Testis (tissue), 2 donors: ENCODE measurements at regions not wholly inside any gene's neighbourhood (a gene's known extent, or its start where the extent isn't known, plus 50 kb on each side); places are given as distances from the start of the nearest gene placed in this dataset.

Experiments used
- POLR2A ChIP-seq: fragments of 450-650 bp; IDR thresholded peaks from one replicate; pipeline ENCODE4 v1.6.1; 2017; ENCODE audit warnings: antibody characterized with exemption, mild to moderate bottlenecking, moderate library complexity
- TF ChIP-seq, protein P1 (sequence below), 3 experiments: fragments of 450-650 bp in 2 of 3; fragments of 200-600 bp in 1 of 3; sonication (generic) in 1 of 3; IDR thresholded peaks; one replicate each; pipeline ENCODE4 v1.5.1; 2016 to 2019; ENCODE audit warnings: antibody characterized with exemption in 3 of 3, mild to moderate bottlenecking in 2 of 3, moderate library complexity in 1 of 3

DNA sequence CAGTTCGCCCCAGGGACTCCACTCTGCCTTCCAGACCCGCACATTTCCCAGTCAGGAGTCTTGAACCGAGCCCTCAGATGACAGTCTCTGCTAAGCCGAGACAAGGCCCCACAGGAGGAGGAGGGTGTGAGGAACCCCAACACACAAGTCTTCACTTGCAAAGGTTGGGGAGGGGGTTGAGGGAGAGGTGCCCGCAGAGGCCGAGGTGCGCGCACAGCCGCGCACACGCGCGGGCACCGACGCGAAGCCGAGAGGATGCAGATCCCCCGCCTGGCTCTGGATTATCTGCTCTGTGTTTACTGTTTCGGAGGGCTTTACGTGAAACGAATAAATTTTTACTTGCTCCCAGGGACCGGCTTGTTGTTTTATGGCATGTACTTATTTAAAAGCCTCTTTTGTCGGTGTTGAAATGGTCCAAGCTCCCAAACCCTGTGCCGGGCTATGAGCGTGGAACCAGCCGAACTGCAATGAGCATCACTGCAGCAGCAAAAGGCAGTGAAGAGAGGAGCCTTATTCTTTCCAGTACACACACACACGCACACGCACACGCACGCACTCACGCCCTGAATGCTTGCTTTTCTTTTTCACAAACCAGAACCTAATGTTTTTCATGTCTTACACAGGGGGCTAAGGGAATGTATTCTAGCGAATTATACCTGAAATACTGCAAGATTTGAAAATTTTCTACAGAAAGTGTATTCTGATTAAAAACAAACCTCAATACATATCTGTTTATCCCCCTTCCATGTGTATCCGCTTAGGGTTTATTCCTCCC, 297.7 kb downstream of the PARP8 start:
- TF ChIP-seq, protein P1, sequence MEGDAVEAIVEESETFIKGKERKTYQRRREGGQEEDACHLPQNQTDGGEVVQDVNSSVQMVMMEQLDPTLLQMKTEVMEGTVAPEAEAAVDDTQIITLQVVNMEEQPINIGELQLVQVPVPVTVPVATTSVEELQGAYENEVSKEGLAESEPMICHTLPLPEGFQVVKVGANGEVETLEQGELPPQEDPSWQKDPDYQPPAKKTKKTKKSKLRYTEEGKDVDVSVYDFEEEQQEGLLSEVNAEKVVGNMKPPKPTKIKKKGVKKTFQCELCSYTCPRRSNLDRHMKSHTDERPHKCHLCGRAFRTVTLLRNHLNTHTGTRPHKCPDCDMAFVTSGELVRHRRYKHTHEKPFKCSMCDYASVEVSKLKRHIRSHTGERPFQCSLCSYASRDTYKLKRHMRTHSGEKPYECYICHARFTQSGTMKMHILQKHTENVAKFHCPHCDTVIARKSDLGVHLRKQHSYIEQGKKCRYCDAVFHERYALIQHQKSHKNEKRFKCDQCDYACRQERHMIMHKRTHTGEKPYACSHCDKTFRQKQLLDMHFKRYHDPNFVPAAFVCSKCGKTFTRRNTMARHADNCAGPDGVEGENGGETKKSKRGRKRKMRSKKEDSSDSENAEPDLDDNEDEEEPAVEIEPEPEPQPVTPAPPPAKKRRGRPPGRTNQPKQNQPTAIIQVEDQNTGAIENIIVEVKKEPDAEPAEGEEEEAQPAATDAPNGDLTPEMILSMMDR (IDR thresholded peaks at IDR 0.05) = no peak
- TF ChIP-seq POLR2A = no peak
